ENCODE measurements at regions not wholly inside any gene's neighbourhood (a gene's known extent, or its start where the extent isn't known, plus 50 kb on each side); places are given as distances from the start of the nearest gene placed in this dataset.

GRCh38 chr9:8189881-8190280, 390.3 kb upstream of the DMAC1 start:
- no peak for TF ChIP-seq CTCF (IDR thresholded peaks at IDR 0.05)
- no peak for TF ChIP-seq POLR2A (IDR thresholded peaks at IDR 0.05)
- TF ChIP-seq POLR2AphosphoS5 (IDR thresholded peaks at IDR 0.05) = no peak

All from transverse colon (tissue), 4 donors.